Cardiac muscle cell (in vitro differentiated cells and primary cell): ENCODE measurements at regions not wholly inside any gene's neighbourhood (a gene's known extent, or its start where the extent isn't known, plus 50 kb on each side); places are given as distances from the start of the nearest gene placed in this dataset.

Experiments used
- DNase-seq, 2 donors: peaks; one replicate each; pipeline versions ENCODE4 v3.0.0 to v3.0.0-alpha.2; 2010 to 2017; ENCODE audit warnings: low read depth in 1 of 2, low spot score in 1 of 2
- H3K27ac ChIP-seq: fragments of 200-600 bp; sonication (generic); 2 replicates; pipeline ENCODE4 v1.5.1; 2016
- H3K27me3 ChIP-seq: fragments of 200-600 bp; sonication (generic); 2 replicates; pipeline ENCODE4 v1.6.0; 2016; ENCODE audit warnings: control low read depth
- H3K36me3 ChIP-seq: fragments of 200-600 bp; sonication (generic); 2 replicates; pipeline ENCODE4 v1.5.1; 2016; ENCODE audit warnings: control low read depth
- H3K4me1 ChIP-seq: fragments of 200-600 bp; sonication (generic); 2 replicates; pipeline ENCODE4 v1.8.1; 2017; ENCODE audit warnings: low read depth, mild to moderate bottlenecking, mixed run types
- H3K4me3 ChIP-seq: fragments of 200-600 bp; sonication (generic); 2 replicates; pipeline ENCODE4 v1.5.1; 2016; ENCODE audit warnings: mild to moderate bottlenecking
- H3K9me3 ChIP-seq: fragments of 200-600 bp; sonication (generic); 2 replicates; pipeline ENCODE4 v1.5.1; 2017; ENCODE audit warnings: low read depth, mild to moderate bottlenecking, control low read depth
- TF ChIP-seq, protein P1 (sequence below): IDR thresholded peaks from 2 replicates; pipeline ENCODE4 v1.5.1; 2012; ENCODE audit warnings: low read depth, mild to moderate bottlenecking, low read length

DNA sequence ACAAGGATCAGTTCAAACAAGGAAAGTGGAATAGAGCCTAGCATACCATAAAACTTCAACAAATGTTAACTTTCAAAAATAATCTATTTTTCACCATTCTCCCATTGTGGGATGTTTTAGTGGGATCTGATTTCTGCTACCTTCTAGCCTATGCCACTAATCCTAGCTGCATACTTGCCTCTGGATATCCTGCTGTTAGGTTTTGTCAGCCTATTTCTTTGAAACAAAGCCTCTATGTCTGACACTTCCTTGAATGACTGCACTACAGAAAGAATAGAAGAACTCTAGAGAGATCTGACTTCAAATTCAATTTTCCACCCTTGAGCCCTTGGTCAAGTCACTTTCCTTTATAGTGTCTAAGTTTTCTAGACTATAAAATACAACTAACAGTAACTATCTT lies 291.5 kb downstream of the PTH2R start:
- TF ChIP-seq, protein P1, sequence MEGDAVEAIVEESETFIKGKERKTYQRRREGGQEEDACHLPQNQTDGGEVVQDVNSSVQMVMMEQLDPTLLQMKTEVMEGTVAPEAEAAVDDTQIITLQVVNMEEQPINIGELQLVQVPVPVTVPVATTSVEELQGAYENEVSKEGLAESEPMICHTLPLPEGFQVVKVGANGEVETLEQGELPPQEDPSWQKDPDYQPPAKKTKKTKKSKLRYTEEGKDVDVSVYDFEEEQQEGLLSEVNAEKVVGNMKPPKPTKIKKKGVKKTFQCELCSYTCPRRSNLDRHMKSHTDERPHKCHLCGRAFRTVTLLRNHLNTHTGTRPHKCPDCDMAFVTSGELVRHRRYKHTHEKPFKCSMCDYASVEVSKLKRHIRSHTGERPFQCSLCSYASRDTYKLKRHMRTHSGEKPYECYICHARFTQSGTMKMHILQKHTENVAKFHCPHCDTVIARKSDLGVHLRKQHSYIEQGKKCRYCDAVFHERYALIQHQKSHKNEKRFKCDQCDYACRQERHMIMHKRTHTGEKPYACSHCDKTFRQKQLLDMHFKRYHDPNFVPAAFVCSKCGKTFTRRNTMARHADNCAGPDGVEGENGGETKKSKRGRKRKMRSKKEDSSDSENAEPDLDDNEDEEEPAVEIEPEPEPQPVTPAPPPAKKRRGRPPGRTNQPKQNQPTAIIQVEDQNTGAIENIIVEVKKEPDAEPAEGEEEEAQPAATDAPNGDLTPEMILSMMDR: no peak
- no peaks in the 10 kb centered on the region for H3K36me3 ChIP-seq
- no peak for DNase-seq
- H3K27me3 ChIP-seq: no peaks in the 10 kb centered on the region
- H3K4me1 ChIP-seq: no peaks in the 10 kb centered on the region
- H3K27ac ChIP-seq: no peak overlapping the region
- no peak overlapping the region for H3K4me3 ChIP-seq
- H3K9me3 ChIP-seq: no peaks in the 10 kb centered on the region

DNA sequence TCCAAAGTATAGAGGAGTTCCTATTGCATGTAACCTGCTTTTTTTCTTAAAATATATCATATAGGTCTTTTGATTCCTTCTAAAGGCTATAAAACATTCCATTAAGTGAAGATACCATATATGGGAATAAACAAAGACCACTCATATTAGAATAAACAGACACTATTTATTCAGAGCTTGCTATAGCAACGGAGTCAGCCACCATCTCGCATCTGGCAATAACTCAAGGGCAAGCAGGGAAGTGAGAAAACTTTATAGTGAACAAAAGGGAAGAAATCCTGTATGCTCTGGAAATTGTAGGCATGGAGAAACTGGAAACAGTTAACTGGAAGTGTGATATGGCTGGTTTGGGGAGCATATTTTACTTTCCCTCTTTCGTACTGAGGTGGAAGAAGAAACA lies 301.9 kb downstream of the PTH2R start:
- no peak overlapping the region for H3K4me3 ChIP-seq
- DNase-seq: no peak

DNA sequence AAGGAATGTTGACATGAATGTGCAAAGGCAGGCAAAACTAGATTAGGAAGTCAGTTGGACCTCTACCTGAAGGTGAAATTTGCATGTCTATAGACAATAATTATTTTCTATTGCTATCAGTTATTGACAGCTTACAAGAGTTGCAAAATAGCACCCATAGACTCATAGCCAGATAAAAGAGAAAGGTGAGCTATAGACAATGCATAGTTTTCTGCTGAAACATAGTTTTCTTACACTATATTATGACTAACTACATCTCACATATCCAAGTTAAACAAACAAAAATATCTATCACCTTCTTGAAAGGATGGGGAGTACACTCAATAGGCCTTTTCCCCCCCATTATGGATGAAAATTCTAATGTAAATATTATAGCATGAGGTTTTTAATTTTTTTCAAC lies 305.0 kb downstream of the PTH2R start:
- Histone ChIP-seq H3K27ac (no peak overlapping the region), H3K36me3 (no peaks in the 10 kb centered on the region), H3K4me1 (no peaks in the 10 kb centered on the region), H3K9me3 (no peaks in the 10 kb centered on the region), H3K4me3 (no peak overlapping the region), H3K27me3 (no peaks in the 10 kb centered on the region)
- TF ChIP-seq, protein P1: no peak
- DNase-seq: no peak

More for the DNA sequence above, 301.9 kb downstream of the PTH2R start:
- TF ChIP-seq, protein P1: no peak
- Histone ChIP-seq H3K4me1 (no peaks in the 10 kb centered on the region), H3K36me3 (no peaks in the 10 kb centered on the region), H3K9me3 (no peaks in the 10 kb centered on the region), H3K27ac (no peak overlapping the region), H3K27me3 (no peaks in the 10 kb centered on the region)

- TF ChIP-seq, protein P1: no peak
- no peaks in the 10 kb centered on the region for H3K4me1 ChIP-seq
- no peaks in the 10 kb centered on the region for H3K27me3 ChIP-seq
- DNase-seq: no peak
- H3K36me3 ChIP-seq: no peaks in the 10 kb centered on the region
- H3K27ac ChIP-seq: no peak overlapping the region
- no peak overlapping the region for H3K4me3 ChIP-seq
- no peaks in the 10 kb centered on the region for H3K9me3 ChIP-seq
Observed at GRCh38 chr2:208713066-208713745, 306.6 kb downstream of the PTH2R start.

DNA sequence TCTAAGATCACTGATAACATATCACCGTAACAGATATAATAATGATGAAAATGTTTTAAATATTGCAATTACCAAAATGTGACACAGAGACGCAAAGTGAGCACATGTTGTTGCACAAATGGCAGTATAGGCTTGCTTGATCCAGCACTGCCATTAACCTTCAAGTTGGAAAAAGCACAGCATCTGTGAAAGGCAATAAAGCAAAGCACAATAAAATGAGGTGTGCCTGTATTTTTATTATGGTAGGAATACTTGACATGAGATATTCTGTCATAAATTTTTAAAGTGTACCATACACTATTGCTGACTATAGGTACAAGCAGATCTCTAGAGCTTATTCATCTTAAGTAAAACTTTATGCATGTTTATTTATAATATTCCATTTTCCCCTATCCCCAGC lies 312.2 kb downstream of the PTH2R start:
- H3K27me3 ChIP-seq: no peaks in the 10 kb centered on the region
- no peaks in the 10 kb centered on the region for H3K4me1 ChIP-seq
- DNase-seq: no peak
- TF ChIP-seq, protein P1: no peak
- H3K36me3 ChIP-seq: no peaks in the 10 kb centered on the region
- no peaks in the 10 kb centered on the region for H3K9me3 ChIP-seq
- no peak overlapping the region for H3K27ac ChIP-seq
- no peak overlapping the region for H3K4me3 ChIP-seq
